ENCODE measurements at regions not wholly inside any gene's neighbourhood (a gene's known extent, or its start where the extent isn't known, plus 50 kb on each side); places are given as distances from the start of the nearest gene placed in this dataset.

- Histone ChIP-seq H3K4me1 (ENCODE audit: control insufficient read depth, insufficient read depth, low read length) (no peaks in the 10 kb centered on the region), H2AFZ (ENCODE audit: control insufficient read depth, low read depth, low read length) (no peak overlapping the region), H3K36me3 (ENCODE audit: control insufficient read depth in 2 of 2, insufficient read depth in 2 of 2, low read length in 1 of 2) (no peaks in the 10 kb centered on the region), H3K9me3 (replicated peaks; ENCODE audit: control insufficient read depth, insufficient read depth, low read length) (no peaks in the 10 kb centered on the region; the same call in 2 of the 3 replicates), H3K27me3 (replicated peaks in 1 of 2; ENCODE audit: control insufficient read depth in 2 of 2, insufficient read depth in 2 of 2, low read length in 1 of 2) (no peaks in the 10 kb centered on the region), H3K4me2 (ENCODE audit: control insufficient read depth, insufficient read depth) (no peak overlapping the region), H3K9ac (ENCODE audit: control insufficient read depth, insufficient read depth, low read length) (no peak overlapping the region), H4K20me1 (ENCODE audit: control insufficient read depth, insufficient read depth) (no peaks in the 10 kb centered on the region), H3K27ac (ENCODE audit: control insufficient read depth, insufficient read depth) (no peak overlapping the region), H3K79me2 (ENCODE audit: control insufficient read depth, insufficient read depth, low read length) (no peaks in the 10 kb centered on the region), H3K4me3 (no peak overlapping the region)
- FAIRE-seq = no peak
- ChIA-PET CTCF (interaction anchor here (0.6 kb wide), 2 partner anchors 10 to 658 kb away, joined by 3 read pairs; no protein-coding TSS in a partner anchor), POLR2A (interaction anchor here (1.1 kb wide), 1 partner anchor 83 kb away, joined by 3 read pairs; no protein-coding TSS in a partner anchor), SMC1A (ENCODE audit: uncharacterized antibody, unreplicated experiment) (no interaction called here), RAD21 (ENCODE audit: unreplicated experiment) (no interaction called here)
- no TSS peak for BruUV-seq (replicated peaks)
- 54% methylated on average over 4 of the region's 4 CpGs for WGBS (ENCODE audit: insufficient coverage, insufficient replicate concordance, low lambda C conversion rate, missing lambda C conversion rate)
- intact Hi-C loops (cut with micrococcal nuclease; ENCODE audit: unreplicated experiment) = no loop called here
- ATAC-seq = no peak
- DNase-seq (ENCODE audit: low read depth, low spot score) = no peak
- TF ChIP-seq BCLAF1 (IDR thresholded peaks at IDR 0.05) = no peak
- TF ChIP-seq CEBPZ (IDR thresholded peaks at IDR 0.05; ENCODE audit: low read depth, low read length) = no peak
- in situ Hi-C loops (cut with MboI) = no loop called here
These were observed 85.1 kb downstream of the IFNG start for GRCh38 chr12:68074306-68075027.
